C4-2B (cell line): ENCODE measurements at regions not wholly inside any gene's neighbourhood (a gene's known extent, or its start where the extent isn't known, plus 50 kb on each side); places are given as distances from the start of the nearest gene placed in this dataset.

ENCODE experiments used
- H3K27ac ChIP-seq: fragments of 450-650 bp; 2 replicates; pipeline ENCODE4 v1.5.1; 2017
- CTCF ChIP-seq: fragments of 450-650 bp; conservative IDR thresholded peaks from 2 replicates; pipeline ENCODE4 v1.5.1; 2017; ENCODE audit warnings: mild to moderate bottlenecking
- ZFX ChIP-seq: fragments of 450-650 bp; IDR thresholded peaks from 2 replicates; pipeline ENCODE4 v1.6.1; 2017

- TF ChIP-seq ZFX, result no peak
- TF ChIP-seq CTCF, result no peak
- no peak overlapping the region for H3K27ac ChIP-seq
Measured at GRCh38 chr6:147022041-147022440, 182.2 kb upstream of the STXBP5 start.

- no peak overlapping the region for H3K27ac ChIP-seq
- no peak for TF ChIP-seq CTCF
- no peak for TF ChIP-seq ZFX
Measured at GRCh38 chr6:147023148-147023547, 181.1 kb upstream of the STXBP5 start.

GRCh38 chr6:147023581-147023980 is 180.6 kb upstream of the STXBP5 start:
- TF ChIP-seq ZFX, result no peak
- no peak for TF ChIP-seq CTCF

GRCh38 chr6:147029923-147030322 is 174.3 kb upstream of the STXBP5 start:
- TF ChIP-seq ZFX, result no peak
- no peak for TF ChIP-seq CTCF

More at GRCh38 chr6:147023581-147023980, 180.6 kb upstream of the STXBP5 start:
- H3K27ac ChIP-seq, result no peak overlapping the region

GRCh38 chr6:147033267-147033666 is 170.9 kb upstream of the STXBP5 start:
- H3K27ac ChIP-seq, result no peak overlapping the region
- no peak for TF ChIP-seq CTCF
- TF ChIP-seq ZFX, result no peak

More at GRCh38 chr6:147029923-147030322, 174.3 kb upstream of the STXBP5 start:
- H3K27ac ChIP-seq, result no peak overlapping the region

- no peak overlapping the region for H3K27ac ChIP-seq
- no peak for TF ChIP-seq ZFX
Measured at GRCh38 chr6:147035886-147036285, 168.3 kb upstream of the STXBP5 start.

GRCh38 chr6:147037881-147038280 is 166.3 kb upstream of the STXBP5 start:
- H3K27ac ChIP-seq, result no peak overlapping the region
- TF ChIP-seq ZFX, result no peak
- no peak for TF ChIP-seq CTCF

- TF ChIP-seq ZFX, result no peak
- no peak for TF ChIP-seq CTCF
- no peak overlapping the region for H3K27ac ChIP-seq
Measured at GRCh38 chr6:147040121-147040910, 163.9 kb upstream of the STXBP5 start.
